H9 (cell line): ENCODE measurements at regions not wholly inside any gene's neighbourhood (a gene's known extent, or its start where the extent isn't known, plus 50 kb on each side); places are given as distances from the start of the nearest gene placed in this dataset.

ENCODE experiments used
- DNase-seq: peaks from one replicate; pipeline ENCODE4 v3.0.0-alpha.2; 2017
- H2AFZ ChIP-seq: one replicate; pipeline ENCODE4 v1.6.1; 2013; ENCODE audit warnings: mild to moderate bottlenecking, low read length, control low read depth, moderate library complexity
- H2AK5ac ChIP-seq: 2 replicates; pipeline ENCODE4 v1.6.1; 2013; ENCODE audit warnings: low read length, control low read depth, mixed read lengths; ENCODE audit not compliant: insufficient read length
- H2BK120ac ChIP-seq: one replicate; pipeline ENCODE4 v1.6.1; 2013; ENCODE audit warnings: low read depth, mild to moderate bottlenecking, low read length, control low read depth, inconsistent platforms; ENCODE audit not compliant: poor library complexity, severe bottlenecking
- H2BK12ac ChIP-seq: 2 replicates; pipeline ENCODE4 v1.6.1; 2013; ENCODE audit warnings: low read length, control low read depth, mixed read lengths, low read depth; ENCODE audit not compliant: insufficient read length
- H2BK15ac ChIP-seq: 2 replicates; pipeline ENCODE4 v1.6.1; 2013; ENCODE audit warnings: low read depth, low read length, control low read depth
- H2BK20ac ChIP-seq: one replicate; pipeline ENCODE4 v1.6.1; 2013; ENCODE audit warnings: low read depth, mild to moderate bottlenecking, low read length, control low read depth, inconsistent platforms; ENCODE audit not compliant: poor library complexity, severe bottlenecking
- H2BK5ac ChIP-seq: 2 replicates; pipeline ENCODE4 v1.6.1; 2013; ENCODE audit warnings: low read length, control low read depth, mixed read lengths; ENCODE audit not compliant: insufficient read length
- H3K14ac ChIP-seq: 2 replicates; pipeline ENCODE4 v1.6.1; 2013; ENCODE audit warnings: low read length, control low read depth; ENCODE audit not compliant: insufficient read depth
- H3K18ac ChIP-seq: 2 replicates; pipeline ENCODE4 v1.6.1; 2013; ENCODE audit warnings: low read depth, mild to moderate bottlenecking, mixed read lengths, low read length, control low read depth; ENCODE audit not compliant: insufficient read length
- H3K23ac ChIP-seq: 2 replicates; pipeline ENCODE4 v1.6.1; 2013; ENCODE audit warnings: low read length, control low read depth, mixed read lengths, low read depth; ENCODE audit not compliant: insufficient read length
- H3K23me2 ChIP-seq: 2 replicates; pipeline ENCODE4 v1.6.1; 2013; ENCODE audit warnings: low read depth, mild to moderate bottlenecking, mixed read lengths, low read length, control low read depth; ENCODE audit not compliant: insufficient read length, poor library complexity, severe bottlenecking
- H3K27ac ChIP-seq: 2 replicates; pipeline ENCODE4 v1.5.1; 2013; ENCODE audit warnings: low read length, control low read depth, mixed read lengths, low read depth; ENCODE audit not compliant: insufficient read length
- H3K27me3 ChIP-seq: 2 replicates; pipeline ENCODE4 v1.6.1; 2013; ENCODE audit warnings: low read length, control low read depth, inconsistent platforms; ENCODE audit not compliant: insufficient read depth
- H3K4ac ChIP-seq: 2 replicates; pipeline ENCODE4 v1.6.1; 2013; ENCODE audit warnings: low read depth, mild to moderate bottlenecking, control low read depth, inconsistent platforms, low read length, moderate library complexity
- H3K4me1 ChIP-seq: 2 replicates; pipeline ENCODE4 v1.6.1; 2013; ENCODE audit warnings: low read length, control low read depth, inconsistent platforms; ENCODE audit not compliant: insufficient read depth
- H3K4me2 ChIP-seq: 2 replicates; pipeline ENCODE4 v1.6.1; 2013; ENCODE audit warnings: low read length, control low read depth, mixed read lengths; ENCODE audit not compliant: insufficient read length, insufficient read depth
- H3K56ac ChIP-seq: 2 replicates; pipeline ENCODE4 v1.6.1; 2013; ENCODE audit warnings: low read depth, mild to moderate bottlenecking, mixed read lengths, low read length, control low read depth; ENCODE audit not compliant: insufficient read length
- H3K79me1 ChIP-seq: 2 replicates; pipeline ENCODE4 v1.6.1; 2013; ENCODE audit warnings: low read depth, mild to moderate bottlenecking, moderate library complexity, low read length, control low read depth, inconsistent platforms; ENCODE audit not compliant: insufficient read depth, poor library complexity, severe bottlenecking
- H3K79me2 ChIP-seq: 2 replicates; pipeline ENCODE4 v1.6.1; 2013; ENCODE audit warnings: low read length, control low read depth, inconsistent platforms; ENCODE audit not compliant: insufficient read depth
- H3K9ac ChIP-seq: 2 replicates; pipeline ENCODE4 v1.6.1; 2013; ENCODE audit warnings: low read length, control low read depth, mixed read lengths; ENCODE audit not compliant: insufficient read length; ENCODE audit errors: extremely low read depth
- H3K9me3 ChIP-seq: one replicate; pipeline ENCODE4 v1.6.1; 2013; ENCODE audit warnings: low read depth, low read length, inconsistent platforms; ENCODE audit not compliant: control insufficient read depth
- H3T11ph ChIP-seq: one replicate; pipeline ENCODE4 v1.6.1; 2013; ENCODE audit warnings: mild to moderate bottlenecking, low read length, control low read depth, inconsistent platforms
- H4K20me1 ChIP-seq: one replicate; pipeline ENCODE4 v1.6.1; 2013; ENCODE audit not compliant: control insufficient read depth, insufficient read length, insufficient read depth
- H4K5ac ChIP-seq: 2 replicates; pipeline ENCODE4 v1.6.1; 2013; ENCODE audit warnings: low read depth, mild to moderate bottlenecking, mixed read lengths, low read length, control low read depth; ENCODE audit not compliant: insufficient read length
- H4K8ac ChIP-seq: replicated peaks from 2 replicates; pipeline ENCODE4 v1.6.1; 2013; ENCODE audit warnings: low read length, control low read depth, mixed read lengths, low read depth; ENCODE audit not compliant: insufficient read length
- H4K91ac ChIP-seq: 2 replicates; pipeline ENCODE4 v1.6.1; 2013; ENCODE audit warnings: low read depth, mild to moderate bottlenecking, moderate library complexity, mixed read lengths, low read length, control low read depth; ENCODE audit not compliant: insufficient read length
- H3K27ac Mint-ChIP-seq, 3 experiments: 2 replicates in 2 of 3; 3 replicates in 1 of 3; pipeline ENCODE4 v1.8.0; 2020 to 2021; ENCODE audit warnings: mixed read lengths in 3 of 3, mild to moderate bottlenecking in 1 of 3, moderate library complexity in 1 of 3
- H3K27me3 Mint-ChIP-seq: 2 replicates; pipeline ENCODE4 v1.8.0; 2021; ENCODE audit warnings: low read depth, mild to moderate bottlenecking, moderate library complexity, mixed read lengths
- H3K36me3 Mint-ChIP-seq, 3 experiments: 2 replicates in 2 of 3; 3 replicates in 1 of 3; pipeline ENCODE4 v1.8.0; 2020 to 2021; ENCODE audit warnings: low read depth in 3 of 3, mixed read lengths in 3 of 3; ENCODE audit not compliant: insufficient read depth in 1 of 3
- H3K4me1 Mint-ChIP-seq, 2 experiments: 2 replicates each; pipeline ENCODE4 v1.8.0; 2020; ENCODE audit warnings: mixed read lengths in 2 of 2
- H3K4me3 Mint-ChIP-seq, 2 experiments: 2 replicates in 1 of 2; 3 replicates in 1 of 2; pipeline ENCODE4 v1.8.0; 2020 to 2021; ENCODE audit warnings: mild to moderate bottlenecking in 2 of 2, mixed read lengths in 2 of 2, moderate library complexity in 1 of 2
- H3K9me3 Mint-ChIP-seq, 2 experiments: 2 replicates in 1 of 2; 3 replicates in 1 of 2; pipeline ENCODE4 v1.8.0; 2020; ENCODE audit warnings: mild to moderate bottlenecking in 2 of 2, mixed read lengths in 2 of 2, moderate library complexity in 1 of 2
- CTCF ChIP-seq: fragments of 200-600 bp; sonication (generic); conservative IDR thresholded peaks from 3 replicates; pipeline ENCODE4 v1.8.0; 2021; ENCODE audit warnings: antibody characterized with exemption, mild to moderate bottlenecking

GRCh38 chr11:122599434-122599833, 56.1 kb upstream of the UBASH3B start:
- no peak overlapping the region for H3K9ac ChIP-seq

More at GRCh38 chr11:122599434-122599833, 56.1 kb upstream of the UBASH3B start:
- no peaks in the 10 kb centered on the region for H3K79me1 ChIP-seq
- peak overlapping the region in 1 of 3 experiments; percentile 8; a peak in 1 of 7 replicates for H3K27ac Mint-ChIP-seq
- H3K9me3 Mint-ChIP-seq: no peaks in the 10 kb centered on the region
- H3K27ac ChIP-seq: no peak overlapping the region
- H4K91ac ChIP-seq: no peak overlapping the region
- no peak overlapping the region for H2BK120ac ChIP-seq
- peaks cover 4 to 6% of the 10 kb centered on the region in 2 experiments for H3K4me1 Mint-ChIP-seq
- H3K23ac ChIP-seq: no peak overlapping the region
- no peaks in the 10 kb centered on the region for H3K36me3 Mint-ChIP-seq
- H2AK5ac ChIP-seq: no peak overlapping the region
- H2AFZ ChIP-seq: no peak overlapping the region
- H3K14ac ChIP-seq: no peak overlapping the region
- no peak overlapping the region for H4K8ac ChIP-seq
- no peak for TF ChIP-seq CTCF
- H3K4me3 Mint-ChIP-seq: no peak overlapping the region
- H2BK12ac ChIP-seq: no peak overlapping the region
- H3K4me2 ChIP-seq: no peak overlapping the region
- no peak overlapping the region for H2BK15ac ChIP-seq
- H4K20me1 ChIP-seq: no peaks in the 10 kb centered on the region
- no peaks in the 10 kb centered on the region for H3K9me3 ChIP-seq
- no peaks in the 10 kb centered on the region for H3K23me2 ChIP-seq
- H3K27me3 ChIP-seq: no peaks in the 10 kb centered on the region
- no peak for DNase-seq
- no peak overlapping the region for H3K56ac ChIP-seq
- H3K4ac ChIP-seq: no peak overlapping the region
- H3T11ph ChIP-seq: no peak overlapping the region
- no peak overlapping the region for H2BK5ac ChIP-seq
- no peaks in the 10 kb centered on the region for H3K79me2 ChIP-seq
- H2BK20ac ChIP-seq: no peak overlapping the region
- H3K27me3 Mint-ChIP-seq: peaks cover 1% of the 10 kb centered on the region; the same call in 1 of the 2 replicates
- H3K4me1 ChIP-seq: no peaks in the 10 kb centered on the region; the same call in 1 of the 2 replicates
- H4K5ac ChIP-seq: no peak overlapping the region
- H3K18ac ChIP-seq: no peak overlapping the region
